Left lobe of liver (tissue), 2 donors: ENCODE measurements at regions not wholly inside any gene's neighbourhood (a gene's known extent, or its start where the extent isn't known, plus 50 kb on each side); places are given as distances from the start of the nearest gene placed in this dataset.
"Not testable (repeated sequence)": the region's sequence is repeated elsewhere in the genome, so short reads cannot be mapped to it uniquely, and the experiment has no call there.

Experiments
- ATAC-seq: fragments of 200-7000 bp; cut with Tn5 transposase; one replicate; pipeline ENCODE4 v1.9.1; 2020; ENCODE audit warnings: mild to moderate bottlenecking, moderate library complexity
- DNase-seq: peaks from one replicate; pipeline ENCODE4 v3.0.0-alpha.2; 2020; ENCODE audit warnings: low spot score
- donor health status: DM: no; HTN: no; CAD: no; lungs with moderate emphysema.
- donor health status: DM: no; HTN: yes; CAD: no.

DNA sequence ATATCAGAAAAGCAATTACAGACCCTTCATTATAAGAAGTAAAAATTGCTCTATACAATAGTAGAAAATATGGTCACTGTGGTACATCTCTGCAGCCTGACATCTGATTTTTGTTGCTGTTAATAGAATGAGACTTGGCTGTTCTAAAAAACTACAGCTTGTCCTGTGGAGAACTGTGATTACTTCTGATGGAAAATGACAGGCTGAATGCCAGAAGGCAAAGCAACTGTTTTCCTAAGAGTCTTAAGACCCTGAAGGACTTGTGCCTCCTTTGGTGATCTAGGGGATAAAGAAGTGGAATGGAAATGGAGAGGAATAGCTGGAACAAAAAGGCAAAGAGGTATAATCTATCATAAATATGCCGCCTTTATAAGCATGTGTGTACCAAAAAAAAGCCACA is 314.8 kb downstream of the BCHE start:
- DNase-seq: no peak
- no peak for ATAC-seq

DNA sequence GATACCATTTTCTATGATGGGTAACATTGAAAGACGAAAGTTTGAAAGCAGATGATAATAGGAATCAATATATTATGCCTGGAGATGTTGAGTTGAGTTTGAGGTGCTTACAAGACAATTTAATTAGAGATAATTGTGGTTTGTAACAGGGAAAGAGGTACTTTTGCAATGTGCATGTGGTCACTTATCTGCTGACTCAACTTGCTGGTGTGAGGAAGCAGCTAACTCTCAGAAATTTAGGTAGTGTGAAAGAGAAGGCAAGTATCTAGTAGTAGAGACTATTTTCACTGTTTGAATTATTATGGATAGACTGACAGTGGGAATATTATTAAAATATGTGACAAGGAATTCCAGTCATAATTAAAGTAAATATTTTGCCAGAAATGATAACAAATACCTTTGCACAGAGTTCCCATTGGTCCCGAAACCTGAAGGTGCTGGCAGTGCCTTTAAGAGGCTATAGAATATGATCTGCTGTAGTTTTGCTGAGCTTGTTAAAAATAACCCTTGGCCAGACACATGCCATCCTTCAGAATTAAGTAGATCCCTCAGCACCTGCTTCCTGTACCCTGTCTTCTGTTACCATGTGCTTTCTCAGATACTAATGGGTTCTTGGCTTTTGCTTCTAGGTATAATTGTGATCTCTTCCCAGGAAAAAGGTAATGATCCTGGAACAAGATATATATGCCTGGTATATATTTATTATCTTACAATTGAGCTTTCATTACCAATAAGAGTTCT is 315.9 kb downstream of the BCHE start:
- DNase-seq (no peak), ATAC-seq (no peak)

DNA sequence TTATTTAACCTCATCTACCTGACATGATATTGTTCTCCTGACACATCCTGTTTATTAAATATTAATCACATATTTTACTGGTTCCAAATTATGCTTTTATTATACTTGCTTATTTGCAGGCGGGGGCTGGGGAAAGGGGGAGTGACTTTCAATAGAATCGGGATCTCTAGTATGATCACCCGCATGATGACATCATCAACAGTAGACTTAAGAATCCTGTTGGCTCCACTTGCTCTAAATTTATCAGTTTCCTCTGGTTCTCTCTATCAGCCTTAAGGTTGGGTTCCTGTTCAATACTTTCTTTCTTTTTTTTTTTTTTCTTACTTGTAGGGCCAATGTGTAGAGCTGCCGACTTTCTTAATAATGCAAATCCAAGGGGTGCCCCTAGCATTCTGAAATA is 317.5 kb downstream of the BCHE start:
- no peak for DNase-seq
- no peak for ATAC-seq

DNA sequence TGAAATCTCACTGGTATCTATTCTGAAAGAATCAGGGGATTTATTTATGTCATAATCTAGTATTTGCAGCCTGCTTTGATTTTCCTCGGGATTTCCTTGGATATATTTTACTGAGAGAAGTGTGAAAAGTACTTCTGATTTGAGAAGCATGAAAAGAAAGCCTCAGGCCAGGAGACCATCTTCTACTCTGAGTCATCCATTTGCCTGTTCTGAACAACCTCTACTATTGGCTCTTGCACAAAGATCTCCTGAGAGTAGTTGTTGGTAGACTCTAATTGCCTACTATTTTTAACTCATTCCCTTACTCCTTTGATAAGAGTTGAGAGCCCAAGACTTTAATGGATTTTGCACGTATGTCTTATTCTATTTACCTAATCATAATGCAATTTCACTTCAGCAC is 318.9 kb downstream of the BCHE start:
- ATAC-seq (no peak), DNase-seq (no peak)

DNA sequence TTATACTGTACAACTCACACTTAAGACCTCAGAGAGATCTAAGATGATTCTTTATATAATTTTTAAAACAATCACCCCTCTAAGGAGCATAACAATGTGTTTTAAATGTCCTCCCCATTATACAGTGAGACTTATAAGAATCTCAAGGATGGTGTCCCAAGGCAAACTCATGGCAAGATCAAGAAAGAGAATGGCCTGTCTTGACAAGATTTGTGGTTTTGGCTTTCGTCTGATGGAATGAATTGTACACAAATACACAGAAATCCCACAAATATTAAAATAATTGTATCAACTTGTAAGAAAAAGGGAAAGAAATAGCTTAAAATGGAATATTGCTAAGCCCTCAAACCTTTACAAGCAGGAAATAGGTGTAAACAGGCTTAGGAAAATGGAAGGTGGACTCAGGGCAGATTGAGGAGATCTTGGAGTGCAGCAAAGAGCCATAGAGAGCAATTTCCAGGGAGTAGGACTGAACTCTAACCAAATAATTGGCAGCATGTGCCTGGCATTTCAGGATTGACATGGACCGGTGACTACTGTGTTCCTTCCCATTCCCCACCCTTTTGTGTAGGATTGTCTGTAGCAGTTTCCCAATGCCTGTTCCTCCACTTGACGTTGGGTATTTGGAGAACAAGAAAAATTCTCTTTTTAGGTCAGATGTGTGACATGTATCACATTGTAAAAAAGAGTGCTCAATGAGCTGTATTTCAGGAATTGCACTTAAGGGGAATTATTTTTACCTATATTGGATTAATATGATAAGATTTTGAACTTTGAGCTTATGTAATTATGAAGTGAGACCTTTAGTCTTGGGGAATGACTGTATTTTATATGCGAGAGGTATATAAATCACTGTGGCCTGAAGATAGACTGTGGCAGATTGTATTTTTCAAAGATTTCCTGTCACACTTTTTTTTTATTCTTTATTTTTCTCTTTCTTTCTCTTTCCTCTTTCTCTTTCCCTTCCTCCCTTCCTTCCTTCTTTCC is 317.8 kb upstream of the SLITRK3 start:
- no peak for DNase-seq
- no peak for ATAC-seq

DNA sequence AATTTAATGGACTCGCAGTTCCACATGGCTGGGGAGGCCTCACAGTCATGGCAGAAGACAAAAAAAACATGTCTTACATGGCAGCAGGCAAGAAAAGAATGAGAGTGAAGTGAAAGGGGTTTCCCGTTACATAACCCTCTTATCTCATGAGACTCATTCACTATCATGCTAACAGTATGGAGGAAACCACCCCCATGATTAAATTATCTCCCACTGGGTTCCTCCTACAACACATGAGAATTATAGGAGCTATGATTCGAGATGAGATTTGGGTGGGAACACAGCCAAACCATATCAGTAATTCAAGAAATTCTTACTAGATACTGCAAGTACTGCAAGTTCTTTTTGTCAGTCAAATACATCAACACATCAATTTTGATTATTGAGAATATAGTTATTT is 311.4 kb upstream of the SLITRK3 start:
- no peak for ATAC-seq

DNA sequence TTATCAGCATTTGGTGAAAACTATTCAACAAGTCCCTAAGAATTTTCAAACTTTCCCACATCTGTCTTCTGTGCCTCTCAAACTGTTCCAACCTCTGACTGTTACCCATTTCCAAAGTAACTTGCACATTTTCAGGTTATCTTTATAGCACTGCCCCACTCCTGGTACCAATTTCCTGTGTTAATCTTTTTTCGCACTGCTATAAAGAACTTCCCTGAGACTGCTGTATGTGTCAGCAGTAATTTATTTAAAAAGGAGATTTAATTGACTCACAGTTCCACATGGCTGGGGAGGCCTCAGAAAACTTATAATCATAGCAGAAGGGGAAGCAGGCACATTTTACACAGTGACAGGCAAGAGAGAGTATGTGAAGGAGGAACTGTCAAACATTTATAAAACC is 310.9 kb upstream of the SLITRK3 start:
- ATAC-seq: no peak
- no peak for DNase-seq

More for the DNA sequence above, 311.4 kb upstream of the SLITRK3 start:
- DNase-seq: no peak

DNA sequence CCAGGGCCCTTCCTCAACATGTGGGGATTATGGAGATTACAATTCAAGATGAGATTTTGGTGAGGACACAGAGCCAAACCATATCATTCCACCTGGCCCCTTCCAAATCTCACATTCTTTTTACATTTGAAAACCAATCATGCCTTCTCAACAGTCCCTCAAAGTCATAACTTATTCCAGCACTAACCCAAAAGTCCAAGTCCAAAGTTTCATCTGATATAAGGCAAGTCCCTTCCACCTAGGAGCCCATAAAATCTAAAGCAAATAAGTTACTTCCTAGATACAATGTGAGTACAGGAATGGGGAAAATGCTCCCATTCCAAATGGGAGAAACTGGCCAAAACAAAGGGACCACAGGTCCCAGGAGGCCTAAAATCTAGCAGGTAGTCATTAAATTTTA is 309.5 kb upstream of the SLITRK3 start:
- DNase-seq (no peak), ATAC-seq (no peak)

DNA sequence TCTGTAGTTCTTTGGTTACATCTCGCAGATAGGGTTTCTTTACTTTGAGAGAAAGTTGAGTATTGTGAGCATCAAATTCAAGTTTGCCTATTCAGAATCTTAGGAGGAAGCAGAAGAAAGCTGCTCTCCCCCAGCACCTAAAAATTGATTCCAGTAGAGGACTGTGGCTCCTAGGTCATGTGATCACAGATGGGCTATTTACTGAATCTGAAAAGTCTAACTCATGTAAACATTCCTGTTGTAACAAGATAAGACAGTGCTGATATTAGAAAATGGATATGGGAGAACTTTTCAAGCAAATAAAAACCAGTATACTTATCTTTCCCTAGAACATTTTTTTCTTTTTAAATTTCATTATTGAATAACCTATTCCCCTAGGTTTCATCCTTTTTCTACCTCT is 308.4 kb upstream of the SLITRK3 start:
- ATAC-seq (no peak), DNase-seq (no peak)

DNA sequence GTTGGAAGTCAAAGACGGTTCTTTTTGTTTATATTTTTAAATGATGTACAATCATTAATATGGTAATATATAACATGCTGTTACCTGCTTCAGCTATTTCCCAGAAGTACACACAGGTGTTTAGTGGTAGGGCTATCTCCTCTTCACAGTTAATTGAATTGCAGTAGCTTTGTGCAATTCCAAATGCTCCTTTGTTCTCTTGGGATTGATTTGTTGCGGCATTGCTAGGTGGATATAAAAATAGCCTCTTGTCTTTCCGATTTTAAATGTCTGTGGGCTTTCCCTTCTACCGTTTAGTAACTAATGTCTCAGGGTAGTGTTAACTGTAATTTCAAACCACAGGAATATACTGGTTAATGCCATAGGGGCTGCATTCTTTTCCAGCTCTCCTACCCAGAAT is 307.6 kb upstream of the SLITRK3 start:
- DNase-seq (no peak), ATAC-seq (no peak)

DNA sequence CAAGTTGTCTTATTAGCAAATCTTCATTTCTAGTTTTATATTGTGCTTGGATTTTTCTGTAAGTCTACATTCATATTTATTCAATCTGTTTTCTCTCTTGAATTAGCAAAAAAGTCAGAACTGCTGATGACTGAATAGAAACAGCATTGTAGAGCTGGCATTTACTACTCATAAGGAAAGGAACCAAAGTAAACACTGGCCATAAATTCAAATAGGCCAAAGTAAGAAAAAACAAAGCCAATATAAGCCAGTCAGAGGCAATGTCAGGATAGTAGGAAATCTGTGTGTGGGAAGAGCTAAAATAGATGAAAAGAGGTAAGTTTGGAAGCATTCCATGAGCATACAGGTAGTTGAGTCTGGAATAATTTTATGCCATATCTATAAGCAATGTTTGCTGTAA is 307.2 kb upstream of the SLITRK3 start:
- DNase-seq (no peak), ATAC-seq (no peak)

DNA sequence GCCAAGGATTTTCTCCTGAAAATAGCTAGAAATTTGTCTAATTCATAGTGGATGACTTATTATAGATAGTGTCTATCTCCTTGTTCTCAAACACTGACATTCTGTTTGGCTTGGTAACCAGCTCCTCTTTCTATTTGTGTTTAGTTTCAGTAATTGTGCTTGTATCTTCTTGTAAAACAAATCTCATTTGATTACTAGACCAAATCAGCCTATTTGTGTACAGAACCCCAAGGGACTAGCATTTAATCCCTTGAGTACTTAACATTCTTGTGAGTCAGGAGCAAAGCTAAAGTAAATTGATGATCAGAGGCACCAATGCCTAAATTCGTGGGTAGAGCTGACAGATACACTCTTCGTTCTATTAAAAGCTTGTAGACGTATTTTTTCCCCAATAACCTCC is 306.5 kb upstream of the SLITRK3 start:
- ATAC-seq (no peak), DNase-seq (no peak)

DNA sequence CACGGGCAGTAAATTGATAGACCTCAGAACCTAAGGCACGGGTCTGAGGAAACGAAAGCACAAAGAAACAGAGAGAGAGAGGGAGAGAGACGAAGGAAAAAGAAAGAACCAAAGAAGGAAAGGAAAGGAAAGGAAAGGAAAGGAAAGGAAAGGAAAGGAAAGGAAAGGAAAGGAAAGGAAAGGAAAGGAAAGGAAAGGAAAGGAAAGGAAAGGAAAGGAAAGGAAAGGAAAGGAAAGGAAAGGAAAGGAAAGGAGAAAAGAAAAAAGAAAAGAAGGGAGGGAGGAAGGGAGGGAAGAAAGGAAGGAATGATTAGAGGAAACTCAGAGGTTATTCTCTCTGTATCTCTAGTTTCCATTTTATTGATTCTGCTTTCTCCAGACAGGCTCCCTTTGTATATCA is 302.6 kb upstream of the SLITRK3 start:
- ATAC-seq, DNase-seq: not testable (repeated sequence)

DNA sequence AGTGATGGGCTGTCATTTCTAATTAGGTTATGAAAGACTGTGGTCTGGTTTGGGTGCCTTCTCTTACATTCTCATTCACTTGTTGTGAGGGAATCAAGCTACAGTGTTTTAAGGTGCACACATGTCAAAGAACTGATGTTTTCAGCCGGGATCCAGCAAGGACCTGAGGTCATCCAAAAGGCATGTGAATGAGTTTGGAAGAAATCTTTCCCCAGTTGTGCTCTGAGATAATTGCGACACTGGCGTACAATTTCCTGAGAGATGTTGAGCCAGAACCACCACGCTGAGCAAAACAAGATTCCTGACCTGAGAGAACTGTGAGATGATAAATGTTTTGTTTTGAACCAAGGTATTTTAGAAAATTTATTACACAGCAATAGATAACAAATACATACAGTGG is 295.3 kb upstream of the SLITRK3 start:
- ATAC-seq (no peak), DNase-seq (no peak)

DNA sequence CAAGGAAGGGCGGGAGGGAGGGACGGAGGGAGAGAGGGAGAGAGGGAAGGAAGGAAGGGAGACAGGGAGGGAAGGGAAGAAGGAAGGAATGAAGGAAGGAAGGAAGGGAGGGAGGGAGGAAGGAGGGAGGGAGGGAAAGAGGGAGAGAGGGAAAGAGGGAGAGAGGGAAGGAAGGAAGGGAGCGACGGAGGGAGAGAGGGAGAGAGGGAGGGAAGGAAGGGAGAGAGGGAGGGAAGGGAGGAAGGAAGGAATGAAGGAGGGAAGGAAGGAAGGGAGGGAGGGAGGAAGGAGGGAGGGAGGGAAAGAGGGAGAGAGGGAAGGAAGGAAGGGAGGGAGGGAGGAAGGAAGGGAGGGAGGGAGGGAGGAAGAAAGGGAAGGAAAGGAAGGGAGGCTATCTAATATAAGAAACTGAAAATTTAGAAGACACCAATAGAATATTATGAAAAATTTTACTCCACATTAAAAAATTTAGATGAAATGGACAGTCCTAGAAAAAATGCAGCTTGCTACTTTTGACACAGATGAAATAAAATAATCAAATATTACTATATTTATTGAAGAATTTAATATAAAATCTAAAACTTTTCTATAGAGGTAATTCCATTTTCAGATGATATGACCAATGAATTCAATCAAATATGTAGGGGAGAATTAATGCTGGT is 280.3 kb upstream of the SLITRK3 start:
- DNase-seq (no peak), ATAC-seq (no peak)

DNA sequence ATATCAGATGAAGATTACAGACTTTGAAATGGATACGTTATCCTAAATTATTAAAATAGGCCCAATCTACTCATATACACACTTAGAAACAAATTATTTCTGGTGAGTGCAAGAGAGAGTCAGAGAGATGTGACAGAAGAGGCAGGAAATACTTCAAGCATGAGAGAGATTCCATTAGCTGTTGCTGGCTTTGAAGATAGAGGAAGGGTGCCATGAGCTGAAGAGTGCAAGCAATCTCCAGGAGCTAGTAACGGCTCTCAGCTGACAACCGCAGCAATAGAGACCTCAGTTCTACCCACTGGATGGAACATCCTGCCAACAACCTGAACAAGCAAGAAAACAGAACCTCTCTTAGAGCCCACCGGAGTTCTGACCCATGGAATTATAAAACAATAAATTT is 270.7 kb upstream of the SLITRK3 start:
- no peak for ATAC-seq

DNA sequence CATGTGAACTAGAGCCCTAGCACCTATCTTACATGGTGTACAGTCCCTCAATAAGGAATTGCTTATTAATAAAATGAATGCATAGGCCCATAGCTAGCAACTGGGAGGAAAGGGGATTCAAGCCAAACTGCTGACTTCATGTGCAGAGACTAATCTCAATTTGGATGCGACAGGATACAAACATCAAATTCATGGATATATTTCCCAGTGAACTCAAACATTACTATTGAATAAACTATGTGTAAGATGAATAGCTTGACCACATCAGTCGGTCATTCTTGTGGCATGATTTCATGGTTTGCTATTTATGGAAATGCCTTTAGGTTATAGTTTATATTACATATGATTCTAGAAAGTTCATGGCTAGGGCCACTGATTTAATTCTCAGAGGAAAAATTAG is 268.6 kb upstream of the SLITRK3 start:
- no peak for DNase-seq
- ATAC-seq: no peak

More for the DNA sequence above, 270.7 kb upstream of the SLITRK3 start:
- no peak for DNase-seq

DNA sequence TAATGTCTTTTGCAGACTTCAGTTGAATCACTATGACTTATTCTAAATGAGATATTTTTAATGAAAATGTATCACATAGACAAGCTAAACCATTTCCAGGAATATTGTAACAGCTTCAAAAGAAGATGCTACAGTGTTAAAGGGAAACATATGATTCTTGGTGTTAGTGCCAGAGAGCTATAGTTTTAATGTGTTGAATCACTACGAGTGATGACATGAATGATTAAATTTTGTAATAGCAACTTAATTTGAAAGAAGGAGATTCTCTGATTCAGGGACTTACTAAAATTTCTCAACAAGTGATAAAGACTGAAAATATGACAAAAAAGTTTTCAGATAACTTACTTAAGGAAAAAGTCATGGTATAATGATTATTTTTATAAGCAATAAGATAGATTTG is 267.3 kb upstream of the SLITRK3 start:
- ATAC-seq: no peak

DNA sequence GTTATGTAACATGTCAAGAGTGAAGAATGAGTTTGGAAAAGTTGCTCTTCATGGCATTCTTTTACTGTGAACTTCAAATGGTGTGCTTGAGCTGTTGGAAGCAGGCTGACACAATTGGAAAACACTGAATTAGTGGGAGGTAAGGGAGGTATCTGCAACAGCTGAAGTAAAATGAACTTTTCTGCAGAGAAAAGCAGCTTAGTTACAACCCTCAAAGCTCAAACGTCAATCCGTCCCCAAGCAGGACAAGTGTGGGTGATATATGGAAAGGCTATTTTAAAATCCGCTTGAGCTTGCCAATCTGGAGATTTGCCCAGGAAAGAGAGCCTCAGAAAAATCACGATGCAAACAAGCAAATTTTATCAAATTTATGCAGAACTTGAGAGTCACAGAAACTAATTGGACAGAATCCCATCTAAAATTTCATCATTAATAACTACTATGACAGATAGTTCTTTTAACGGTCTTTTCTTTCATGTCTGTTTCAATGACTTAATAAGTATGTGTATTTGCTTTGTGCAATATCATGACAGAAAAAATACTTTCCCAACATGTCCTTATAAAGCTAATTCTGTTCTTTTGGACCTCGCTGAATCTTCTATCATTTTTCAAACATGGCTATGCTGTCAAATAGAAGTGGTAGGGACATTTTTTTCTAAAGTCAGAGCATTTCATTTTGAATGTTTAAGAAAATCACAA is 266.6 kb upstream of the SLITRK3 start:
- ATAC-seq: no peak
- no peak for DNase-seq

More for the DNA sequence above, 267.3 kb upstream of the SLITRK3 start:
- DNase-seq: no peak

DNA sequence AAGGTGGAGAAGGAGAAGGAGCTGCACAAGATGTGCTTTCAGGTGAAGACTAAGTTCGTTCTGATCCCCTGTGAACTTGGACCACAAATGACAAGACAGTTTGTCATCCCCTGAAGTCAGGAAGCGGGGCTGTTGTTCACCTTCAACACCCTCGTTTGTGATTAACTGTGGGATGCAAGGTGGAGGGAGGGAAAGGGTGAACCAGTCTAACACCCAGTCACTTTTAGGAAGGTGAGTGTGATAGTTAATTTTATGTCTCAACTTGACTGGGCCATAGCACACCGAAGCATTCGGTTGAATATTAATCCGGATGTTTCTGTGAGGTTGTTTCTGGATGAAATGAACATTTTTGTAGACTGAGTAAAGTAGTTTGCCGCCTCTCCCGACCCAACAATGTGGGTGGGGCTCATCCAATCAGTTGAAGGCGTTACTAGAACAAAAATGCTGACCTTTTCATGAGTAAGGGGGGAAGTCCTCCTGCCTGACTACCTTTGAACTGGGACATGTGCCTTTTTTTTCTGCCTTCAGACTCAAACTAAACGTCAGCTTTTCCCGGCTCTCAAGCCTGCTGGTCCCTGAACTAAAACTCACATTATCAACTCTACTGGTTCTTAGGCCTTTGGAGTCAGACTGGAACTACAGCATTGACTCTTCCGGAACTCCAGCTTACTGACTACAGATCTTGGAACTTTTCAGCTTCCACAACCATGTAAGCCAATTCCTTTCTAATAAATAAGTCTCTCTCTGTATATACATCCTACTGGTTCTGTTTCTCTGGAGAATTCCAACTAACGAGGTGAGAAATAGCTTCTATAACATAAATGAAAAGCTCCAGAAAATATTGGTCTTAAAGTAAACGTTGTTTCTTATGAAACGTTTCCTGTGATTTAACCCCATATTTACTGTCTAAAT is 264.0 kb upstream of the SLITRK3 start:
- DNase-seq (no peak), ATAC-seq (no peak)
